ENCODE measurements at regions not wholly inside any gene's neighbourhood (a gene's known extent, or its start where the extent isn't known, plus 50 kb on each side); places are given as distances from the start of the nearest gene placed in this dataset.

DNA sequence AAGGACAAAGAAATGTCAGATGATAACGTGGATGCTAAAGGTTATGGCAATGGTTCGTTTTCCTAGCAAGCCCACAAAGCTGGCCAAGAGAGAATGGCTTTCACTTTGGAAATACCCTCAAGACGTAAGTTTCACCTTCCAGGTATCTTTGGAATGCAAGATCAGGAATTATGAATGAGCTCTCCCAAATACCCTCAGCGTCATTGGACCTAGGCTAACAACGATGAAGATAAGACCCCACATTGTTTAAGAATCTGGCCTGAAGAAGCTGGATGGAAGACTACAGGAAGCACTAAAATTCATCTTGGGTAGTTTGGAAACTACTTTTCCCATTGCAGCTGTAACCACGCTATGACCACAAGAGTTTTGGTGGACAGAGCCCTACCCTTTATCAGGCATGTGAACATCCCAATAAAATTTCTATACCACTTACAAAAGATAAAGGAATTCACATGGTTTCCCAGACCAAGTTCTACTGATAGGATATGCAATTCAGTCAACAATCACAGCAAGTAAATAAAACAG lies 111.9 kb downstream of the KDR start:
- DNase-seq (ENCODE audit: low spot score): no peak

DNA sequence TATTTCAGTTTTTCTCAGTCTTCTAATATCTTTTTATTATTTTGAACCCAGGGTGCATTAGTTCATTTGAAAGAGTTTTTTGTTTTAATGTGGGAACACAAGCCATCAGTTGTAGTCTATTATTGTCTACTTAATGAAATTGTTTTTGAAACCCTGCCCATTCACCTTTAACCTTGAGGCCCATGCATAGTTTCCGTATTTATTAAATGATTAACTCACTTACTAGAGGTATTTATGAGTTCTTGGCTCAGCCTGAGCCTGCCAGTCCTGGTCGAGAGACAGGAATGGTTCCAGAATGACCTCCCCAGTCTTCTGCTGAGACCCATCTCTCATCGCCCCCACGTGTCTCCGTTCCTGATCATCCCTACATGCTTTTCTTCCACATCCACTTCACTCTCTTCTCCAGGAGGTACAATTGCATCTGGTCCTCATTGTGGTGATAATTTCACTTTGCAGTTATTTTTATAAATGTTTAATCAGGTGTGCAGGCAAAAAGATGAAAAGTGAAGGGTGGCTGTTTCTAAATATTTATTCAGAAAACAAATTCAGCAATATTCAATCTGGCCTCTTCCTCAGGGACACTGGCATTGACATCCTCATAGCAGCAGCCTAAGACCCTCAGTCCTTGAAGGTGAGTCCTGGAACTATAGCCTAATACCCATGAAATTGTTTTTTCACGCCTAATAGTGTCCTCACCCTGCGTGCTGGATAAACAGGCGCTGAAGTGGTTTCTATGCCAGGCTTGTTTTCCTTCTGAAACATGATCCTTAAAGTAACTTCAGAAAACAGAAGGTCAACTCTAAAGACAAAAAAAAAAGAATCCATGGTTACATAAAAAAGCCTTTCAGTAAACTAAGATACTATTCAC lies 112.8 kb downstream of the KDR start:
- DNase-seq (ENCODE audit: low spot score): no peak
- no peak overlapping the region for H3K4me3 Mint-ChIP-seq (ENCODE audit: unreplicated experiment)
- no peaks in the 10 kb centered on the region for H3K9me3 Mint-ChIP-seq (ENCODE audit: low read depth)
- H3K4me1 Mint-ChIP-seq (ENCODE audit: low read depth): peaks cover 8% of the 10 kb centered on the region
- peaks cover 5% of the 10 kb centered on the region for H3K27me3 Mint-ChIP-seq (ENCODE audit: low read depth)
- no peaks in the 10 kb centered on the region for H3K36me3 Mint-ChIP-seq (ENCODE audit: low read depth)
- H3K27ac Mint-ChIP-seq (ENCODE audit: unreplicated experiment): no peak overlapping the region
- TF ChIP-seq, protein P1, sequence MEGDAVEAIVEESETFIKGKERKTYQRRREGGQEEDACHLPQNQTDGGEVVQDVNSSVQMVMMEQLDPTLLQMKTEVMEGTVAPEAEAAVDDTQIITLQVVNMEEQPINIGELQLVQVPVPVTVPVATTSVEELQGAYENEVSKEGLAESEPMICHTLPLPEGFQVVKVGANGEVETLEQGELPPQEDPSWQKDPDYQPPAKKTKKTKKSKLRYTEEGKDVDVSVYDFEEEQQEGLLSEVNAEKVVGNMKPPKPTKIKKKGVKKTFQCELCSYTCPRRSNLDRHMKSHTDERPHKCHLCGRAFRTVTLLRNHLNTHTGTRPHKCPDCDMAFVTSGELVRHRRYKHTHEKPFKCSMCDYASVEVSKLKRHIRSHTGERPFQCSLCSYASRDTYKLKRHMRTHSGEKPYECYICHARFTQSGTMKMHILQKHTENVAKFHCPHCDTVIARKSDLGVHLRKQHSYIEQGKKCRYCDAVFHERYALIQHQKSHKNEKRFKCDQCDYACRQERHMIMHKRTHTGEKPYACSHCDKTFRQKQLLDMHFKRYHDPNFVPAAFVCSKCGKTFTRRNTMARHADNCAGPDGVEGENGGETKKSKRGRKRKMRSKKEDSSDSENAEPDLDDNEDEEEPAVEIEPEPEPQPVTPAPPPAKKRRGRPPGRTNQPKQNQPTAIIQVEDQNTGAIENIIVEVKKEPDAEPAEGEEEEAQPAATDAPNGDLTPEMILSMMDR (IDR thresholded peaks at IDR 0.05): no peak

More for the DNA sequence above, 111.9 kb downstream of the KDR start:
- TF ChIP-seq, protein P1 (IDR thresholded peaks at IDR 0.05): no peak
- Mint-ChIP-seq H3K27me3 (ENCODE audit: low read depth) (peaks cover 5% of the 10 kb centered on the region), H3K9me3 (ENCODE audit: low read depth) (no peaks in the 10 kb centered on the region), H3K4me1 (ENCODE audit: low read depth) (peaks cover 9% of the 10 kb centered on the region), H3K27ac (ENCODE audit: unreplicated experiment) (no peak overlapping the region), H3K36me3 (ENCODE audit: low read depth) (no peaks in the 10 kb centered on the region), H3K4me3 (ENCODE audit: unreplicated experiment) (no peak overlapping the region)

DNA sequence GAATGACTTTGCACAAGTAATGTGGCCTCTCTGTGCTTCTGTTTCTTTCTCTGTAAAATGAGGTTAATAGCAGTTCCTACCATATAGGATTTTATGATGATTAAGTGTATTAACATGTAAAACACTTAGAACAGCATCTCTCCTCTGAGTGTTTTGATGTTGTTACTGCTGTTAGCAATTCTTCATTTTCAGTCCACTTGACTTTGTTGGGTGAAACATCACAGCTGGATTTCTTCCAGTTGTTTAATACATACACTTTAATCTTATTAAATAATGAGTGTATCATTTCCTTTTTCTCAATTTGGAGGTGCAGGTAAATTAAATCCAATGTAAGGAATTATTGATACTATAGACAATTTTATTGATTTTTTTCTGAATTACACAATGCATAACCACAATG lies 113.6 kb downstream of the KDR start:
- Mint-ChIP-seq H3K36me3 (ENCODE audit: low read depth) (no peaks in the 10 kb centered on the region), H3K9me3 (ENCODE audit: low read depth) (no peaks in the 10 kb centered on the region), H3K4me3 (ENCODE audit: unreplicated experiment) (no peak overlapping the region), H3K27me3 (ENCODE audit: low read depth) (peaks cover 5% of the 10 kb centered on the region), H3K27ac (ENCODE audit: unreplicated experiment) (no peak overlapping the region), H3K4me1 (ENCODE audit: low read depth) (peaks cover 8% of the 10 kb centered on the region)
- no peak for DNase-seq (ENCODE audit: low spot score)
- TF ChIP-seq, protein P1 (IDR thresholded peaks at IDR 0.05): no peak

DNA sequence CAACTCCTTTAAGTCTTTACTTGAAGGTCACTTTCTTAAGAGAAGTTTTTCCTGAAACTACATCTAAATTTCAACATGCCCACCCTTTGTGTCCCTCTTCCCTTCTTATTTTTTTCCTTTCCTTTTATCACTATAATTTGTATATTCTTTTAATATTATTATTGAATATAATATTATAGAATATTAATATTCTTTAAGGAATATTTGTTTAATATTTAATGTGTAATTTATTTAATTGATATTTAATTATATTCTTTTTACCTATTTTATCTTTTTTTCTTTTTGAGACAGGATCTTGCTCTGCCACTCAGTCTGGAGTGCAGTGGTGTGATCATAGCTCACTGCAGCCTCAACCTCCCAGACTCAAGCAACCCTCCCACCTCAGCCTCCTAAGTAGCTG lies 114.8 kb downstream of the KDR start:
- no peak overlapping the region for H3K4me3 Mint-ChIP-seq (ENCODE audit: unreplicated experiment)
- TF ChIP-seq, protein P1 (IDR thresholded peaks at IDR 0.05): no peak
- H3K36me3 Mint-ChIP-seq (ENCODE audit: low read depth): no peaks in the 10 kb centered on the region
- H3K27ac Mint-ChIP-seq (ENCODE audit: unreplicated experiment): no peak overlapping the region
- no peak for DNase-seq (ENCODE audit: low spot score)
- H3K4me1 Mint-ChIP-seq (ENCODE audit: low read depth): peaks cover 8% of the 10 kb centered on the region
- peaks cover 5% of the 10 kb centered on the region for H3K27me3 Mint-ChIP-seq (ENCODE audit: low read depth)
- no peaks in the 10 kb centered on the region for H3K9me3 Mint-ChIP-seq (ENCODE audit: low read depth)

DNA sequence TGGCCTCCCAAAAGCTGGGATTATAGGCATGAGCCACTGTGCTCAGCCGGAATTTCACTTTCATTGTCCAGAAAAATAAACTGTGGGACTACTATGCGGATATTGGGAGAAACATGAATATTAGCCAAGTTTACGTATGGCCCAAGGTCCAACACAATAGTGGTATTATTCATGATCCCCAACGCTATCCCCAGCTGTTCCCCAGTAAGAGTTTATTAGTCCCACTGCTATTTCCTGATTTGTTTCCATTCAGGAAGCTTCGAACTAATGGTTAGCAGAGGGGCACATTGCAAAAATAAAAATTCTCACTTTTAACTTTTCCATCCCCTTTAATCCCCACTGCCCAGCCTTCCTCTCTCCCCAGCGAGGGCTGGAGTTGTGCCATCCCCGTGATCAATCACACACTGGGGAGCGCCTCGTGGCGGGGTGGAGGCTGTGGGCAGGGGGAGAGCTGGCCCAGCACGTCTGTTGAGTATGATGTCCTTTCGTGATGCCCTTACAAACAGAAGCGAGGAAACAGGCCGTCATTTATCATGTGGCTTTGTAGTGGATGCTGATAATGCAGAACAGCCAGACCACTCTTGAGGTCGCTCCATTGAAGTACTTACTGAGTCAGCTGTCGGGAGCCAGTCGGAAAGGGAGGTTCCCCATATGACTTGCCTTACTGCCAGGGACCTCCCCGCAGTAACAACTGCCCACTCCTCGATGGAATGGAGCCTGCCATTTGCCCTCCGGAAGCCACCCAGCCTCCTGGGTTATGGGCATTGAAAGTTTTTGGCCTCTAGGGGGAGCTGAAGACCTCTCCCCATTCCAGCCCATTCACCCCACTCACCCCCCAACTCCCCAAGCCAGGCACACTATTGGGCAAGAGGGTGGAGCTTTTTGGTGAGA lies 117.0 kb downstream of the KDR start:
- Mint-ChIP-seq H3K4me3 (ENCODE audit: unreplicated experiment) (no peak overlapping the region), H3K36me3 (ENCODE audit: low read depth) (no peaks in the 10 kb centered on the region), H3K4me1 (ENCODE audit: low read depth) (peaks cover 23% of the 10 kb centered on the region), H3K27me3 (ENCODE audit: low read depth) (peaks cover 2% of the 10 kb centered on the region), H3K9me3 (ENCODE audit: low read depth) (no peaks in the 10 kb centered on the region), H3K27ac (ENCODE audit: unreplicated experiment) (no peak overlapping the region)
- TF ChIP-seq, protein P1 (IDR thresholded peaks at IDR 0.05): peak; percentile 25
- no peak for DNase-seq (ENCODE audit: low spot score)

Measured in chondrocyte (in vitro differentiated cells).